ENCODE measurements at regions not wholly inside any gene's neighbourhood (a gene's known extent, or its start where the extent isn't known, plus 50 kb on each side); places are given as distances from the start of the nearest gene placed in this dataset.

DNA sequence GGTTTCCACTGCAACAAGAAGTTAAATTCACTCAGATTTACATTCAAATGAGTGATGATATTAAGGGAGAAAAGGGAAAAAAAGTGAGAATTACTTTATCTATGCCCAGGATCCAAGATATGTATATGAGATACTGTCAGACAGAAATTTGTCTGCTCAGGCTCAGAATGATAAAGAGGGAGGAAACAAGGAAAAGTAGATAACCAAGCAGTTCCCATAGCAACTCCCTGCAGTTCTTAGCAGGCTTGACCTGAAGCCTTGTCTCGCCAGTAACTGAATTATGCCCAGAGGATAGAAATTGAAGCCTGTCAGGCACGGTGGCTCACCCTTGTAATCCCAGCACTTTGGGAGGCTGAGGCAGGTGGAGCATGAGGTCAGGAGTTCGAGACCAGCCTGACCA lies 304.4 kb downstream of the TLE1 start:
- H3K4me3 ChIP-seq (ENCODE audit: insufficient read depth, low read length, poor library complexity, severe bottlenecking), result no peak overlapping the region
- no peaks in the 10 kb centered on the region for H3K9me3 ChIP-seq (ENCODE audit: insufficient read depth, low read length)
- no peaks in the 10 kb centered on the region for H3K27me3 ChIP-seq (ENCODE audit: low read length)
- no peak overlapping the region for H3K4me2 ChIP-seq (ENCODE audit: low read depth, low read length, poor library complexity, severe bottlenecking)
- H3K27ac ChIP-seq (ENCODE audit: low read depth, low read length), result no peak overlapping the region
- no peaks in the 10 kb centered on the region for H4K20me1 ChIP-seq (ENCODE audit: low read depth, low read length)
- H3K9ac ChIP-seq (ENCODE audit: low read length), result no peak overlapping the region
- no peak for TF ChIP-seq EZH2phosphoT487 (conservative IDR thresholded peaks at IDR 0.05; ENCODE audit: low read length)
- TF ChIP-seq, protein P1, sequence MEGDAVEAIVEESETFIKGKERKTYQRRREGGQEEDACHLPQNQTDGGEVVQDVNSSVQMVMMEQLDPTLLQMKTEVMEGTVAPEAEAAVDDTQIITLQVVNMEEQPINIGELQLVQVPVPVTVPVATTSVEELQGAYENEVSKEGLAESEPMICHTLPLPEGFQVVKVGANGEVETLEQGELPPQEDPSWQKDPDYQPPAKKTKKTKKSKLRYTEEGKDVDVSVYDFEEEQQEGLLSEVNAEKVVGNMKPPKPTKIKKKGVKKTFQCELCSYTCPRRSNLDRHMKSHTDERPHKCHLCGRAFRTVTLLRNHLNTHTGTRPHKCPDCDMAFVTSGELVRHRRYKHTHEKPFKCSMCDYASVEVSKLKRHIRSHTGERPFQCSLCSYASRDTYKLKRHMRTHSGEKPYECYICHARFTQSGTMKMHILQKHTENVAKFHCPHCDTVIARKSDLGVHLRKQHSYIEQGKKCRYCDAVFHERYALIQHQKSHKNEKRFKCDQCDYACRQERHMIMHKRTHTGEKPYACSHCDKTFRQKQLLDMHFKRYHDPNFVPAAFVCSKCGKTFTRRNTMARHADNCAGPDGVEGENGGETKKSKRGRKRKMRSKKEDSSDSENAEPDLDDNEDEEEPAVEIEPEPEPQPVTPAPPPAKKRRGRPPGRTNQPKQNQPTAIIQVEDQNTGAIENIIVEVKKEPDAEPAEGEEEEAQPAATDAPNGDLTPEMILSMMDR (IDR thresholded peaks at IDR 0.05; ENCODE audit: insufficient read depth, low read length, poor library complexity, severe bottlenecking), result no peak
- H3K9me2 ChIP-seq (replicated peaks; ENCODE audit: insufficient read depth, low read length), result peaks cover 3% of the 10 kb centered on the region
- no peaks in the 10 kb centered on the region for H3F3A ChIP-seq (ENCODE audit: insufficient read depth)
- no peak overlapping the region for H2AFZ ChIP-seq (ENCODE audit: low read depth, low read length, severe bottlenecking)
- H3K36me3 ChIP-seq (ENCODE audit: low read length), result no peaks in the 10 kb centered on the region
- H3K79me2 ChIP-seq (ENCODE audit: insufficient read depth, low read length), result no peaks in the 10 kb centered on the region

DNA sequence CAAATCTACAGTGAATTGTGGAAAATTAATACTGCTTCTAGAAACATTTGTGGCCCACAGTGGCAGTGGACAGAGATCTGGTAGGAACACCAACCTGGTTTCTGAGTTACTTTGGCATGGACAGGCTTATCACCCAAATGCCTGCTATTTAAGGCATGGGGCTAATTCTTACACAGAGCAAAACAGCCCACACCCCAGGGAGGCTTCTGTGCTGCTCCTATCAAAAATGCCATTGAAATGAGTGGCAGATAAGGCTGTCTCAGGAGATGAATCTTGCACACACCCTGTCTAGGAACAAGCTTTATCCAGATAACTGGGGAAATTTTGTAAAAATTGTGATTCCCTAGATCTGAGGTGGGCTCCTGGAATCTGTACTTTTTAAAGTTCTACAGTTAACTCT lies 307.1 kb downstream of the TLE1 start:
- no peaks in the 10 kb centered on the region for H3F3A ChIP-seq (ENCODE audit: insufficient read depth)
- H3K79me2 ChIP-seq (ENCODE audit: insufficient read depth, low read length), result no peaks in the 10 kb centered on the region
- no peak overlapping the region for H2AFZ ChIP-seq (ENCODE audit: low read depth, low read length, severe bottlenecking)
- peaks cover 3% of the 10 kb centered on the region for H3K9me2 ChIP-seq (replicated peaks; ENCODE audit: insufficient read depth, low read length)
- no peaks in the 10 kb centered on the region for H3K27me3 ChIP-seq (ENCODE audit: low read length)
- no peaks in the 10 kb centered on the region for H4K20me1 ChIP-seq (ENCODE audit: low read depth, low read length)
- H3K36me3 ChIP-seq (ENCODE audit: low read length), result no peaks in the 10 kb centered on the region
- no peak for TF ChIP-seq EZH2phosphoT487 (conservative IDR thresholded peaks at IDR 0.05; ENCODE audit: low read length)
- TF ChIP-seq, protein P1 (IDR thresholded peaks at IDR 0.05; ENCODE audit: insufficient read depth, low read length, poor library complexity, severe bottlenecking), result no peak
- no peak overlapping the region for H3K4me2 ChIP-seq (ENCODE audit: low read depth, low read length, poor library complexity, severe bottlenecking)
- no peak overlapping the region for H3K9ac ChIP-seq (ENCODE audit: low read length)
- H3K9me3 ChIP-seq (ENCODE audit: insufficient read depth, low read length), result no peaks in the 10 kb centered on the region
- H3K4me3 ChIP-seq (ENCODE audit: insufficient read depth, low read length, poor library complexity, severe bottlenecking), result no peak overlapping the region
- no peak overlapping the region for H3K27ac ChIP-seq (ENCODE audit: low read depth, low read length)

DNA sequence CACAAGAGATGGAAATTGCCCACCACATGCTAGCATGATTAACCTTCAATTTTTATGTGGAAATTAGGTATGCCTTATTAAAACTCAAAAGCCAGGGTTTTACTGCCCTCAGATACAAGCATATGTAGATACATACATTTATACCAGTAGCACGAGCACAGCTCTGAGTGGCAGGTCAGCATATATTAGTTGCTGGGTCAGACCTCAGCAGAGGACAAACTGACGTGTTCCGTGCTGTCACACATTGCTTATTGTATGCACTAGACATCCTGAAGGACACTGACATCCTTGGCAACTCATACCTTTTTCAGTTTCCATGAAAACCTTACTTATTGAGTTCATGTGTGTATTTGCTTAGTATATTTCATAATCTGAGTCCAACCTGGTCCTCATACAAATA lies 307.7 kb downstream of the TLE1 start:
- H3K9me3 ChIP-seq (ENCODE audit: insufficient read depth, low read length), result no peaks in the 10 kb centered on the region
- H3K4me3 ChIP-seq (ENCODE audit: insufficient read depth, low read length, poor library complexity, severe bottlenecking), result no peak overlapping the region
- H3K79me2 ChIP-seq (ENCODE audit: insufficient read depth, low read length), result no peaks in the 10 kb centered on the region
- H3K4me2 ChIP-seq (ENCODE audit: low read depth, low read length, poor library complexity, severe bottlenecking), result no peak overlapping the region
- no peaks in the 10 kb centered on the region for H3K36me3 ChIP-seq (ENCODE audit: low read length)
- TF ChIP-seq EZH2phosphoT487 (conservative IDR thresholded peaks at IDR 0.05; ENCODE audit: low read length), result no peak
- TF ChIP-seq, protein P1 (IDR thresholded peaks at IDR 0.05; ENCODE audit: insufficient read depth, low read length, poor library complexity, severe bottlenecking), result no peak
- no peaks in the 10 kb centered on the region for H3K27me3 ChIP-seq (ENCODE audit: low read length)
- peaks cover 3% of the 10 kb centered on the region for H3K9me2 ChIP-seq (replicated peaks; ENCODE audit: insufficient read depth, low read length)
- no peak overlapping the region for H3K27ac ChIP-seq (ENCODE audit: low read depth, low read length)
- no peaks in the 10 kb centered on the region for H4K20me1 ChIP-seq (ENCODE audit: low read depth, low read length)
- no peak overlapping the region for H2AFZ ChIP-seq (ENCODE audit: low read depth, low read length, severe bottlenecking)
- no peak overlapping the region for H3K9ac ChIP-seq (ENCODE audit: low read length)
- H3F3A ChIP-seq (ENCODE audit: insufficient read depth), result no peaks in the 10 kb centered on the region
